ENCODE measurements at regions not wholly inside any gene's neighbourhood (a gene's known extent, or its start where the extent isn't known, plus 50 kb on each side); places are given as distances from the start of the nearest gene placed in this dataset.

GRCh38 chr5:29367176-29367833 lies 1826.2 kb upstream of the CDH6 start:
- DNase-seq: no peak

GRCh38 chr5:29351170-29351569 lies 1842.3 kb upstream of the CDH6 start:
- DNase-seq: no peak

GRCh38 chr5:29337030-29337429 lies 1856.5 kb upstream of the CDH6 start:
- DNase-seq: no peak

- no peak for DNase-seq
Observed at GRCh38 chr5:29321591-29321990, 1871.9 kb upstream of the CDH6 start.

GRCh38 chr5:29309359-29309758 lies 1884.1 kb upstream of the CDH6 start:
- DNase-seq: no peak

- DNase-seq: no peak
Observed at GRCh38 chr5:29307478-29307877, 1886.0 kb upstream of the CDH6 start.

GRCh38 chr5:29304545-29304944 lies 1888.9 kb upstream of the CDH6 start:
- no peak for DNase-seq

GRCh38 chr5:29296548-29296947 lies 1896.9 kb upstream of the CDH6 start:
- no peak for DNase-seq

- no peak for DNase-seq
Observed at GRCh38 chr5:29277642-29278041, 1915.8 kb upstream of the CDH6 start.

- DNase-seq: no peak
Observed at GRCh38 chr5:29276371-29276770, 1917.1 kb upstream of the CDH6 start.

GRCh38 chr5:29263915-29264351 lies 1929.6 kb upstream of the CDH6 start:
- DNase-seq: no peak

GRCh38 chr5:29262339-29263123 lies 1931.0 kb upstream of the CDH6 start:
- no peak for DNase-seq

- no peak for DNase-seq
Observed at GRCh38 chr5:29261213-29261612, 1932.3 kb upstream of the CDH6 start.

GRCh38 chr5:29252390-29252789 lies 1941.1 kb upstream of the CDH6 start:
- no peak for DNase-seq

- no peak for DNase-seq
Observed at GRCh38 chr5:29247346-29248028, 1946.0 kb upstream of the CDH6 start.

- DNase-seq: no peak
Observed at GRCh38 chr5:29240379-29240778, 1953.1 kb upstream of the CDH6 start.

- DNase-seq: no peak
Observed at GRCh38 chr5:29239606-29240005, 1953.9 kb upstream of the CDH6 start.

- DNase-seq: no peak
Observed at GRCh38 chr5:29238115-29238514, 1955.4 kb upstream of the CDH6 start.

GRCh38 chr5:29231154-29231553 lies 1962.3 kb upstream of the CDH6 start:
- no peak for DNase-seq

- DNase-seq: no peak
Observed at GRCh38 chr5:29230591-29230990, 1962.9 kb upstream of the CDH6 start.

GRCh38 chr5:29229461-29229860 lies 1964.0 kb upstream of the CDH6 start:
- no peak for DNase-seq

- DNase-seq: no peak
Observed at GRCh38 chr5:29218138-29218537, 1975.3 kb upstream of the CDH6 start.

- no peak for DNase-seq
Observed at GRCh38 chr5:29214839-29215238, 1978.6 kb upstream of the CDH6 start.

- DNase-seq: no peak
Observed at GRCh38 chr5:29213475-29213874, 1980.0 kb upstream of the CDH6 start.
